PC-9 (cell line): ENCODE measurements at regions not wholly inside any gene's neighbourhood (a gene's known extent, or its start where the extent isn't known, plus 50 kb on each side); places are given as distances from the start of the nearest gene placed in this dataset.

Experiments used
- BruUV-seq: library from RNA; stranded (reverse); fragments of 400-500 nt; replicated peaks from 2 replicates; lab custom pipeline; 2021; lab: Mats Ljungman, UMichigan
- CTCF ChIA-PET: fragments of 300-600 bp; sonication (Branson Sonifier 250); formaldehyde crosslinking; loops from one replicate; lab custom pipeline; 2022; ENCODE audit warnings: antibody characterized with exemption; lab: Charles Lee
- POLR2A ChIA-PET: fragments of 300-600 bp; sonication (Branson Sonifier 250); formaldehyde crosslinking; loops from one replicate; lab custom pipeline; 2022; ENCODE audit warnings: antibody characterized with exemption; ENCODE audit not compliant: unreplicated experiment; lab: Charles Lee
- DNase-seq, 2 experiments: peaks; one replicate each; pipeline versions ENCODE4 v3.0.0 to v3.0.0-alpha.2; 2015 to 2022; ENCODE audit warnings: mixed read lengths in 1 of 2
- H2AFZ ChIP-seq: fragments of 200-600 bp; sonication (generic); 2 replicates; pipeline ENCODE4 v1.8.1; 2017; ENCODE audit warnings: antibody characterized with exemption
- H3F3A ChIP-seq: fragments of 200-600 bp; sonication (generic); 2 replicates; pipeline ENCODE4 v1.8.1; 2017; ENCODE audit warnings: antibody characterized with exemption, mild to moderate bottlenecking, low read depth; ENCODE audit not compliant: insufficient read depth
- H3K27ac ChIP-seq: fragments of 200-600 bp; sonication (generic); 2 replicates; pipeline ENCODE4 v1.6.1; 2016; ENCODE audit warnings: mixed run types
- H3K27me3 ChIP-seq: fragments of 200-600 bp; sonication (generic); 2 replicates; pipeline ENCODE4 v1.6.1; 2016; ENCODE audit warnings: low read depth, mixed run types; ENCODE audit not compliant: insufficient read depth
- H3K36me3 ChIP-seq: fragments of 200-600 bp; sonication (generic); 2 replicates; pipeline ENCODE4 v1.6.1; 2016; ENCODE audit warnings: low read depth, mixed run types
- H3K4me1 ChIP-seq: fragments of 200-600 bp; sonication (generic); replicated peaks from 2 replicates; pipeline ENCODE4 v1.6.1; 2016; ENCODE audit warnings: mixed run types; ENCODE audit not compliant: insufficient read depth
- H3K4me2 ChIP-seq: fragments of 200-600 bp; sonication (generic); 2 replicates; pipeline ENCODE4 v1.6.1; 2017; ENCODE audit warnings: mixed run types
- H3K4me3 ChIP-seq: fragments of 200-600 bp; sonication (generic); 2 replicates; pipeline ENCODE4 v1.6.1; 2016; ENCODE audit warnings: mixed run types
- H3K79me2 ChIP-seq: fragments of 200-600 bp; sonication (generic); 2 replicates; pipeline ENCODE4 v1.6.1; 2017; ENCODE audit warnings: low read depth, mixed run types
- H3K9me2 ChIP-seq: fragments of 200-600 bp; sonication (generic); 2 replicates; pipeline ENCODE4 v1.8.1; 2017; ENCODE audit warnings: mild to moderate bottlenecking; ENCODE audit not compliant: insufficient read depth
- H3K9me3 ChIP-seq: fragments of 200-600 bp; sonication (generic); 2 replicates; pipeline ENCODE4 v1.8.1; 2016; ENCODE audit warnings: low read depth; ENCODE audit not compliant: insufficient read depth
- H4K20me1 ChIP-seq: fragments of 200-600 bp; sonication (generic); 2 replicates; pipeline ENCODE4 v1.8.1; 2017; ENCODE audit not compliant: insufficient read depth
- EZH2 ChIP-seq: fragments of 200-600 bp; sonication (generic); IDR thresholded peaks from 2 replicates; pipeline ENCODE4 v1.8.0; 2017; ENCODE audit warnings: antibody characterized with exemption, low read depth
- intact Hi-C: fragments of 100-400 bp; cut with micrococcal nuclease; formaldehyde crosslinking; loops from one replicate; pipeline ENCODE4 v1.10.0; 2022; ENCODE audit not compliant: unreplicated experiment
- TF ChIP-seq, protein P1 (sequence below): fragments of 200-600 bp; sonication (generic); conservative IDR thresholded peaks from 2 replicates; pipeline ENCODE4 v1.6.1; 2017; ENCODE audit warnings: mixed run types, antibody characterized with exemption, mild to moderate bottlenecking, moderate library complexity

DNA sequence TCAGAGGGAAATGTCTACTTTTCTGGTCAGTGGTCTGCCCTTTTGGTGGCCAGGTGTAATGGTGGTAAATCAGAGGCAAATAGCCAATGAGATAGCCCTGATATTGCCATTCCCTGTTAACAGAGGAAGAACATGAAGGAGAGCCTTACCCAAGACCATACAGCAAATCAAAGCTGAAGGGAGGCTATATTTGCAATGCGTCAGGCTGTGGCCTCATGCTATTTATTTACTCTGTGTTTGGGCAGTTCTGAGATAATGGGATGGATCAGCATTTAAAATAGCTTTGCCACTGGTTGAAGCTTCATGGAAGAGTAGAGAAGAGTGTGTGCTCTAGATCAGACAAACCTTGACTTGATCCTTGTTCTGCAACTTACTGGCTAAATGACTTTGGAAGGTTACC lies 73.3 kb upstream of the MAML3 start:
- BruUV-seq, result no TSS peak
- DNase-seq, result no peak
- CTCF ChIA-PET, result no interaction called here
- Histone ChIP-seq H3K9me3 (no peaks in the 10 kb centered on the region), H3K4me1 (peaks cover 15% of the 10 kb centered on the region), H3K9me2 (no peaks in the 10 kb centered on the region), H2AFZ (no peak overlapping the region), H3K79me2 (no peaks in the 10 kb centered on the region), H4K20me1 (no peaks in the 10 kb centered on the region), H3K36me3 (no peaks in the 10 kb centered on the region), H3K4me3 (no peak overlapping the region), H3K27me3 (no peaks in the 10 kb centered on the region), H3K27ac (no peak overlapping the region), H3K4me2 (no peak overlapping the region), H3F3A (no peaks in the 10 kb centered on the region; the same call in 1 of the 2 replicates)
- POLR2A ChIA-PET, result no interaction called here
- intact Hi-C loops, result no loop called here
- no peak for TF ChIP-seq EZH2
- TF ChIP-seq, protein P1, sequence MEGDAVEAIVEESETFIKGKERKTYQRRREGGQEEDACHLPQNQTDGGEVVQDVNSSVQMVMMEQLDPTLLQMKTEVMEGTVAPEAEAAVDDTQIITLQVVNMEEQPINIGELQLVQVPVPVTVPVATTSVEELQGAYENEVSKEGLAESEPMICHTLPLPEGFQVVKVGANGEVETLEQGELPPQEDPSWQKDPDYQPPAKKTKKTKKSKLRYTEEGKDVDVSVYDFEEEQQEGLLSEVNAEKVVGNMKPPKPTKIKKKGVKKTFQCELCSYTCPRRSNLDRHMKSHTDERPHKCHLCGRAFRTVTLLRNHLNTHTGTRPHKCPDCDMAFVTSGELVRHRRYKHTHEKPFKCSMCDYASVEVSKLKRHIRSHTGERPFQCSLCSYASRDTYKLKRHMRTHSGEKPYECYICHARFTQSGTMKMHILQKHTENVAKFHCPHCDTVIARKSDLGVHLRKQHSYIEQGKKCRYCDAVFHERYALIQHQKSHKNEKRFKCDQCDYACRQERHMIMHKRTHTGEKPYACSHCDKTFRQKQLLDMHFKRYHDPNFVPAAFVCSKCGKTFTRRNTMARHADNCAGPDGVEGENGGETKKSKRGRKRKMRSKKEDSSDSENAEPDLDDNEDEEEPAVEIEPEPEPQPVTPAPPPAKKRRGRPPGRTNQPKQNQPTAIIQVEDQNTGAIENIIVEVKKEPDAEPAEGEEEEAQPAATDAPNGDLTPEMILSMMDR, result no peak

DNA sequence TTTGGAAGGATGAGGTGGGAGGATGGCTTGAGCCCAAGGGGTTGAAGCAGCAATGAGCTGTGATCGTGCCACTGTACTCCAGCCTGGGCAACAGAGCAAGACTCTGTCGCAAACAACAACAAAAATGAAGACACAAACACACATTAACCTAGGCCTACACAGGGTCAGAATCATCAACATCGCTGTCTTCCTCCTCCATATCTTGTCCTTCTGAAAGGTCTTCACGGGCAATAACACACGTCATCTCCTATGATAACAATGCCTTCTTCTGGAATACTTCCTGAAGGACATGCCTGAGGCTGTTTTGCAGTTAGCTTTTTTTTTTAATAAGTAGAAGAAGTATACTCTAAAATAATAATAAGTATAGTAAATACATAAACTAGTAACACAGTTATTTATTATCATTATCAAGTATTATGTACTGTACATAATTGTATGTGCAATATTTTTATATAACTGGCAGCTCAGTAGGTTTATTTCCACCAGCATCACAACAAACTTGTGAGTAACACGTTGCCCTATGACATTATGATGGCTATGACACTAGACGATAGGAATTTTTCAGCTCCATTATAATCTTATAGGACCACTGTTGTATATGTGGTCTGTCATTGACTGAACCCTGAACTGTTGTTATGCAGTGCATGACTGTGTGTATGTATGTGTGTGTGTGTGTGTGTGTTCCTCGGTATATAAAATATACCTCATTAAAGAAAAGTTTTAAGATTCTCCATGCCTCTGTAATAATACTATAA lies 69.2 kb upstream of the MAML3 start:
- H3K4me1 ChIP-seq, result peaks cover 3% of the 10 kb centered on the region; the same call in 1 of the 2 replicates
- no peaks in the 10 kb centered on the region for H4K20me1 ChIP-seq
- ChIA-PET POLR2A (interaction anchor here (0.6 kb wide), 1 partner anchor 693 kb away, joined by 3 read pairs; no protein-coding TSS in a partner anchor), CTCF (interaction anchor here (0.5 to 0.6 kb wide), 2 partner anchors 8 to 13 kb away, joined by 4 to 9 read pairs; no protein-coding TSS in a partner anchor)
- no peaks in the 10 kb centered on the region for H3K27me3 ChIP-seq
- H3K9me3 ChIP-seq, result no peaks in the 10 kb centered on the region
- no peak overlapping the region for H3K27ac ChIP-seq
- no peaks in the 10 kb centered on the region for H3K79me2 ChIP-seq
- TF ChIP-seq, protein P1, result no peak
- no peak for TF ChIP-seq EZH2
- no peaks in the 10 kb centered on the region for H3K9me2 ChIP-seq
- DNase-seq, result no peak
- no TSS peak for BruUV-seq
- intact Hi-C loops, result no loop called here
- H3F3A ChIP-seq, result no peaks in the 10 kb centered on the region; the same call in 1 of the 2 replicates
- H3K36me3 ChIP-seq, result no peaks in the 10 kb centered on the region
- no peak overlapping the region for H2AFZ ChIP-seq
- no peak overlapping the region for H3K4me2 ChIP-seq
- H3K4me3 ChIP-seq, result no peak overlapping the region

DNA sequence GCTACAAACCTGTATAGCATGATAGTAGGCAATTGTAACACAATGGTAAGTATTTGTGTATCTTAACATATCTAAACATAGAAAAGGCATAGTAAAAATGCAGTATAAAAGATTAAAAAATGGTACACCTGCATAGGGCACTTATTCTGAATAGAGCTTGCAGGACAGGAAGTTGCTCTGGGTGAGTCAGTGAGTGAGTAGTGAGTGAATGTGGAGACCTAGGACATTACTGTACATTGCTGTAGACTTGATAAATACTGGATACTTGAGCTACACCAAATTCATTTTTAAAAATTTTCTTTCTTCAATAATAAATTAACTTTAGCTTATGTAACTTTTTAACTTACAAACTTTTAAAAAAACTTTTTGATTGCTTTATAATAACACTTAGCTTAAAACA lies 68.2 kb upstream of the MAML3 start:
- BruUV-seq, result no TSS peak
- Histone ChIP-seq H3K9me2 (no peaks in the 10 kb centered on the region), H3K4me2 (no peak overlapping the region), H3K4me3 (no peak overlapping the region), H4K20me1 (no peaks in the 10 kb centered on the region), H2AFZ (no peak overlapping the region), H3K27me3 (no peaks in the 10 kb centered on the region), H3K79me2 (no peaks in the 10 kb centered on the region), H3F3A (no peaks in the 10 kb centered on the region; the same call in 1 of the 2 replicates), H3K36me3 (no peaks in the 10 kb centered on the region), H3K4me1 (no peaks in the 10 kb centered on the region), H3K9me3 (no peaks in the 10 kb centered on the region), H3K27ac (0 out of 2 replicates have a peak overlapping the region, but pooled peaks have one; percentile 29)
- DNase-seq, result no peak
- ChIA-PET POLR2A (no interaction called here), CTCF (interaction anchor here (0.6 kb wide), 1 partner anchor 35 kb away, joined by 4 read pairs; no protein-coding TSS in a partner anchor)
- TF ChIP-seq EZH2, result no peak
- TF ChIP-seq, protein P1, result no peak
- intact Hi-C loops, result no loop called here
